UCSD-AML1 (cell line): ENCODE measurements at regions not wholly inside any gene's neighbourhood (a gene's known extent, or its start where the extent isn't known, plus 50 kb on each side); places are given as distances from the start of the nearest gene placed in this dataset.

Experiments
- DNase-seq: peaks from one replicate; lab custom pipeline; 2025; ENCODE audit not compliant: unreplicated experiment; lab: John Stamatoyannopoulos, UW

DNA sequence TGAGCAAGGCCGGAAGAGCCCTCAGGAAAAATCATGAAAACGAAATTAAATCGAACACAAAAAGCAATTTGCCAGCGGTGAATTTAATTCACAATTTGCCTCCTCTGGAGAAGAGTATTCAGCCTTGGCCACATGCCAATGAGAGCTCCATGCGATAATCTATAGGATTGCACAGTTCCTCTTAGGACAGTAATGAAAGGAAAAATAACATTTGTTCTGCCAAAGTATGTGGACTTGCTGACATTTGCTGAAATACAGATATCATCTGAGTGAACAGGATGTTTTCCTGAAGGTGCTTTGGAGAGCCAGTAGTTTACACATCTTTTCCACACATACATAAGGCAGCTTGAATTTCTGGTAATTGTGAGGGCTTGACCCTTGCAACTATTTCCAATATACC lies 188.6 kb upstream of the PDZRN3 start:
- no peak for DNase-seq

DNA sequence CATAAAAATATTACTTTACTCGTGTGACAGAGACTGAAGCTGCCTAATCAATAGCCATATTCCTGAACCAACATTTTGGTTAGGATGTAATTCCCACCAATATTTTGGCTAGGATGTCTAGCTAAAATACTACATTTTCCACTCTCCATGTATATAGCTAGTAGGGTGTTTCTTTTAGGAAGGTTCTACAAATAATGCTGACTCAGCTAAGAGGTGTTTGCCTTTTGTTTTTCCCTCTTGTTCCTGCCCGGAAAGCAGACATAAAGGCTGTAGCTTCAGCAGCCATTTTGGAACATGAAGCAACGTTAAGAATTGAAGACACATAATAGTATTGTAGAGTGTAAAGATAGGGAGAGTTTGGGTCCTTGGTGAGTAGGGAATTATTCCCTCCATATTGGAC lies 187.3 kb upstream of the PDZRN3 start:
- DNase-seq = no peak

- no peak for DNase-seq
Measured at GRCh38 chr3:73808862-73809509, 184.2 kb upstream of the PDZRN3 start.

GRCh38 chr3:73805435-73805834 lies 180.7 kb upstream of the PDZRN3 start:
- no peak for DNase-seq

DNA sequence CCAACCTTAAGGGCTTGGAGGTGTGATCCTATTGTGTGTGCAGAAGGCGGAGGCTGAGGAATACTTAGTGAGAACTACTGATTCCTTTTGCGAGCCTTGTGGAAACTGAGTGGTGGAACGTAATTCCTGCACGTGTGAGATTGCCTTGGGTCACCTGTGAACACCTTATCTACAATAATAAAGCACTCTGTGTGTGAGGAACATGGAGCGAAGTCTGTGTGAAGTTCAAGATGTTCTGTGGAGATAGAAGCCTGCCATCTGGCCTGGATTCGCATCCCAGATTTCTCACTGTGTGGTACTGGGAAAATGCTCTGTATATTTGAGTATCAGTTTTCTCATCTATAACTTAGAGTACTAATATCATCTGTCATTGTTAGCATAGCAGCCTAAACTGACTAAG lies 179.5 kb upstream of the PDZRN3 start:
- no peak for DNase-seq

DNA sequence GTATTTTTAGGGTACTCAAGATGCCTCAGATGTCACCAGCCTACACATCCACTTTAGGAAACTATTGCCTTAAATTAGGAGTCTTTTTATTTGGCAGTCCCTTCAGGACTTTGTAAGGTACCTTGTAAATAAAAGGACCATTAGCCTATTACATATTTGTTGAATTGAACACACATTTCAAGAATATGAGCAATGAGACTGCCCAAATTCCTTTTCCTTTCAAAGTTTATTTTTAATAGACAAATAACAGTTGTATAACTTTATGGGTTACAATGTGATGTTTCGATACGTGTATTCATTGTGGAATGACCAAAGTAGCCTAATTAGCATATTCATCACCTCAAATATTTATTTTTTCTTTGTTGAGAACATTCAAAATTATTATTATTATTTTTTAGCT lies 176.7 kb upstream of the PDZRN3 start:
- no peak for DNase-seq

DNA sequence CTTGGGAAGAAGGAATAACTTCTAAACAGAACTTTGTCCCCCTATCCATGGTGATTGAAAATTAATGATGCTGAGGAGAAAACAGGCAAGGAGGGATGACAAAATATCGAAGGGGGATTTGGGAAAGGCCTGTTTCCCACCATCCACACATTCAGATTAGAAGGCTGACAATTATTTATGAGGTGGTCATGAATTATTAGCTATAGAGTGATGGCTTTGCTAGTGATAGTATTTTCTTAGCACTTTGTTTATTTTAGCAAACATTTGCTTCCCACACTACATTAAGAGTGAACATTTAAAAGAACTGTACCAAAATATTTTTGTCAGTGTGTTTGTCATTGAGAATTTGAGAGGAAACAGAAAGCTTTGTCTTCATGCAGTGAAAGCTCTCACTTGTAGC lies 172.6 kb upstream of the PDZRN3 start:
- DNase-seq = no peak

- DNase-seq = no peak
Measured at GRCh38 chr3:73796382-73796781, 171.6 kb upstream of the PDZRN3 start.

DNA sequence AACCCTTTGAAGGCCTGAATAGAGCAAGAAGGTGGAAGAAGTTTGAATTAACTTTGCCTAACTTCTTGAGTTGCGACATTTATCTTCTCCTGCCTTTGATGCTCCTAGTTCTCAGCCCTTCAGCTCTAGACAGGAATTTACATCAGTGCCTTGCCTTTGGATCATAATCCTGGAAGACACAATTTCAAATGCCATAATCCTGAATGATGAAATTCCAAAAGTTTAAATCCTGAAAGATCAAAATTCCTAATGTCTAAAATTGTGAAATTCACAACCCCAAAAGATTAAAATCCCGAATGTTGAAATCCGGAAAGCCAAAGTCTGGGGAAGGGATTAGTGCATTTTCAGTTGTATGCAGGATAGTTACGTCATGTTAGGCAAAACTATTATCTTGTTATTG lies 166.6 kb upstream of the PDZRN3 start:
- no peak for DNase-seq

- DNase-seq = no peak
Measured at GRCh38 chr3:73789825-73790444, 165.2 kb upstream of the PDZRN3 start.

DNA sequence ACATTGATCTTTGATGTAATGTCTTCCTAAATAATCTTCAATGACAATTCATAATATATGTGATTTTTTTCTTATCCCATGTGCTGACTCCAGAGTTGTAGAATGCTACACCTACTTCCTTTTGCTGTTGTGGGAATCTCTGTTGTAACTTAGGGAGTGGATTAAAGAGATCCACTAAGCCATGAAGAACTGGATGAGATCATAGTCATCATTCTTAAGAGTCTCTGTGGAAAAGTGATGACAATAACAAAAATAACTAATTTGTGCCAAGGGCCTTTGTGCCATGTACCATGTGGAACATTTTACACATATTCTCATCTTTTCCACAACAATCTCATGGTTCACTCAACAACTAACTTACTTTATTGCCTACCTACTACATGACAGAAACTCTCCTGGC lies 162.9 kb upstream of the PDZRN3 start:
- no peak for DNase-seq

- no peak for DNase-seq
Measured at GRCh38 chr3:73786998-73787397, 162.3 kb upstream of the PDZRN3 start.

DNA sequence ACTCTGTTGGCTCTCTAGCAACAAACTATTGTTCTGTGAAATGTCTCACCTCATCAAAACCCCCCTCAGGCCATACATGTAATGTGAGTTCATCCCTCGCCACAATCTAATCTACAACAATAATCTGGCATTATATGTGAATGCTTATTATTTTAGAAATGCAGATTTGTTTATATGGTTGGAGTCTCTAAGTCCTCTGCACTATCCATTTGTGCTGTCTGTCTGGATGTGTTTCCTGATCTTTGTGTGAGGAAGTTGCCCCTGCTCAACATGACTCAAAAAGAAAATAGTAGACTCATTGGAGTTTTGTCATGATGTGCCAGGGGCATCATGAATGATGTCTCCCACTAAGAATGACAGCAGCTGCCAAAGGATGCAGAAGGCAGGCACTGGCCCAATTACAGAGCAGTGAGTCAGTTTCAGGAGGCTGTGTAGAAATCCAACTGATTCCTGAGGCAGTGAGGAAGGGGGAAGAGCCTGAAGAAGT lies 161.6 kb upstream of the PDZRN3 start:
- no peak for DNase-seq

- DNase-seq = no peak
Measured at GRCh38 chr3:73784686-73785392, 160.1 kb upstream of the PDZRN3 start.

DNA sequence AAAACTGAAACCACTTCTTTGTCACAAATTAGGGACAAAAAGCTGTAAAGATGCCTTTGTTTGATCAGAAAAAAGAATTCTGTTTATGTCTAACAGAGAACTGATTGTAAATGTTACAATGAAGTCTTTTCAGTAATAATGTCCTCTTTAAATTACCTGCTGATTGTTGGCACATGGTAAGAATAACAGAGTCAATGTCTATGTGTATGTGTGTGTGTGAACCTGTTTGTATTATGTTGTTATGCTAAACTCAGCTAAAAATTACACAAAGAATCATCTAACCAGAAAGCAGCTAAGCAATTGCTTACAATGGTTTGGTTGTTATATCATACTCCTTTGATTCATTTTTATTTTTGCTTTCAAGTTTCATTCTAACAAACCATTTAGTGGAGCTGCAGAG lies 159.1 kb upstream of the PDZRN3 start:
- DNase-seq = no peak

DNA sequence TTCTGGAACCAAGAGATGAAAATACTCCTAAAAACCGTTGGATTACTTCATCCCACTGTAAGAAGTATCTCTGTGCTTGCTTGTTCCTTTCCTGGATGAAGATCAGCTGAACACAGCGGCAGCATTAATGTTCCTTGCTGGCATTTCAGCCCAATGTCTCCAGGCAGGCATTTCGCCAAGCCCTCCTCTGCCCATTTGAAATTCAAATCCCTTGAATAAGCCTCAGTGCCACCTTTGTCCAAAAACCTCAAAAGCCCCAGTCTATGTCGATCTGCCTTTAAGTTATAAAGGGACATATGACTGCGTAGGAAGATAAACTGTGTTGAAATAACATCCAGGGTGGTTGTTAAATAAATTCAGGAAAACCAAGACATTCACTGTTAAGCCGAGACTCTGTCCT lies 156.8 kb upstream of the PDZRN3 start:
- DNase-seq = no peak

GRCh38 chr3:73774645-73775044 lies 149.9 kb upstream of the PDZRN3 start:
- no peak for DNase-seq

- DNase-seq = no peak
Measured at GRCh38 chr3:73773233-73773632, 148.5 kb upstream of the PDZRN3 start.

DNA sequence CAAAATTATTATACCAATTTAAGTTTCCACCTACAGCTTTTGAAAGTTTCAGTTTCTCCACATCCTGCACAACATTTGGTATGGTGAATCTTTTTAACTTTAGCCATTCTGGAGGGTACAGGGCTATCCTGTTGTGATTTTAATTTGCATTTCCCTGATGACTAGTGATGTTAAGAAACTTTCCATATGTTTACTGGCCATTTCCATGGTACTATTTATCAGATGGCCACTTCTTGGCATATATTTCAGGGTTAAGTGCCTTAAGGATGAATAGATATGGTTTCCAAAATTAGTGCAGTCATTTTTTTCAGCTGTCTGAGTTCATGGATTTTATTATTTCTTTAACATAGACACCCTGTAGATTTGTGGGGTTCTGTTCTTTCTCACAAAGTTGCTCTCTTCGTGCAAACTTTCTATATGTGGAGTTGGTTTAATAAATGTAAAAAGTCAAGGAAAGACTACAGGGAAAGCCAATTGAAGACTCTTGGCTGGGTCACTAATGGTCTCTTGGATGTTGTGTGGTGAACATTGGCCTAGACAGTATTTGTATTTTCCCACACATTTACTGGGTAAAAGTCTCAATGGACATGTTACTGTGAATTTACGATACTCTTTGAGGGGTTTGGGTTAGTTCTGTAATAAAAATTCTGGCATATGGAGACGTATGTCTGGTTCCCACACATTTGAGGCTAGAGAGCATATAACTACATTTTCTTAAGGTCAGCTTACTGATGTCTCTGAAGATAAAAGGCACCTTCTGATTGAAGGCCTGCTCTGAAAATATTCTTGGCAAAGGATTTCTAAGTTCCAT lies 147.5 kb upstream of the PDZRN3 start:
- DNase-seq = no peak

- no peak for DNase-seq
Measured at GRCh38 chr3:73768524-73769308, 144.0 kb upstream of the PDZRN3 start.
